Caco-2 (cell line): ENCODE measurements at regions not wholly inside any gene's neighbourhood (a gene's known extent, or its start where the extent isn't known, plus 50 kb on each side); places are given as distances from the start of the nearest gene placed in this dataset.

Source experiments
- BruUV-seq: library from RNA; stranded (reverse); fragments of 400-500 nt; replicated peaks from 2 replicates; lab custom pipeline; 2021; lab: Mats Ljungman, UMichigan
- CTCF ChIA-PET: fragments of 300-600 bp; sonication (Branson Sonifier 250); formaldehyde crosslinking; loops from one replicate; lab custom pipeline; 2022; ENCODE audit warnings: antibody characterized with exemption; lab: Charles Lee
- POLR2A ChIA-PET: fragments of 300-600 bp; sonication (Branson Sonifier 250); formaldehyde crosslinking; loops from one replicate; lab custom pipeline; 2022; ENCODE audit warnings: antibody characterized with exemption; lab: Charles Lee
- DNase-seq, 2 experiments: peaks; one replicate each; pipeline versions ENCODE4 v3.0.0 to v3.0.0-alpha.2; 2020 to 2022
- H3K27me3 ChIP-seq: replicated peaks from 2 replicates; pipeline ENCODE4 v1.6.0; 2011; ENCODE audit warnings: low read length; ENCODE audit not compliant: control insufficient read depth, insufficient read depth
- H3K36me3 ChIP-seq: 2 replicates; pipeline ENCODE4 v1.5.1; 2011; ENCODE audit warnings: low read length; ENCODE audit not compliant: control insufficient read depth, insufficient read depth
- H3K4me1 ChIP-seq: fragments of 250-450 bp; sonication (Bioruptor Pico); 2 replicates; pipeline ENCODE4 v1.5.1; 2020; ENCODE audit warnings: mild to moderate bottlenecking
- H3K4me3 ChIP-seq: 2 replicates; pipeline ENCODE4 v1.5.1; 2011; ENCODE audit warnings: low read depth, mild to moderate bottlenecking, control low read depth, low read length
- H3K9me3 ChIP-seq: fragments of 250-450 bp; sonication (Bioruptor Pico); 2 replicates; pipeline ENCODE4 v1.5.1; 2020; ENCODE audit warnings: mild to moderate bottlenecking, moderate library complexity
- H3K27ac Mint-ChIP-seq: one replicate; pipeline ENCODE4 v1.8.0; 2022; ENCODE audit warnings: mixed read lengths; ENCODE audit not compliant: unreplicated experiment
- H3K27me3 Mint-ChIP-seq: one replicate; pipeline ENCODE4 v1.8.0; 2022; ENCODE audit warnings: mixed read lengths; ENCODE audit not compliant: insufficient read depth, unreplicated experiment
- H3K36me3 Mint-ChIP-seq: one replicate; pipeline ENCODE4 v1.8.0; 2022; ENCODE audit warnings: mild to moderate bottlenecking, mixed read lengths; ENCODE audit not compliant: insufficient read depth, unreplicated experiment
- H3K4me1 Mint-ChIP-seq: one replicate; pipeline ENCODE4 v1.8.0; 2022; ENCODE audit warnings: low read depth, mixed read lengths; ENCODE audit not compliant: unreplicated experiment
- H3K4me3 Mint-ChIP-seq: one replicate; pipeline ENCODE4 v1.8.0; 2022; ENCODE audit warnings: mild to moderate bottlenecking, moderate library complexity, mixed read lengths; ENCODE audit not compliant: unreplicated experiment
- H3K9me3 Mint-ChIP-seq: one replicate; pipeline ENCODE4 v1.8.0; 2022; ENCODE audit warnings: mixed read lengths; ENCODE audit not compliant: unreplicated experiment
- CTCF ChIP-seq, 2 experiments: fragments of 200-600 bp in 1 of 2; IDR thresholded peaks; 1 replicate in 1 of 2; 2 replicates in 1 of 2; pipeline versions ENCODE4 v1.5.1 to v1.8.0; 2011 to 2022; ENCODE audit warnings: antibody characterized with exemption in 1 of 2, control low read depth in 1 of 2, inconsistent platforms in 1 of 2, low read depth in 1 of 2, low read length in 1 of 2, mild to moderate bottlenecking in 1 of 2, moderate library complexity in 1 of 2; ENCODE audit not compliant: insufficient read depth in 1 of 2, severe bottlenecking in 1 of 2, unreplicated experiment in 1 of 2
- intact Hi-C: fragments of 100-400 bp; cut with micrococcal nuclease; formaldehyde crosslinking; loops from one replicate; pipeline ENCODE4 v1.10.0; 2022; ENCODE audit not compliant: unreplicated experiment

- intact Hi-C loops, result no loop called here
- ChIA-PET POLR2A (no interaction called here), CTCF (no interaction called here)
- Histone ChIP-seq H3K36me3 (no peaks in the 10 kb centered on the region), H3K27me3 (no peaks in the 10 kb centered on the region), H3K4me1 (no peaks in the 10 kb centered on the region), H3K9me3 (peaks cover 9% of the 10 kb centered on the region; the same call in 1 of the 2 replicates), H3K4me3 (no peak overlapping the region)
- Mint-ChIP-seq H3K9me3 (peaks cover 25% of the 10 kb centered on the region), H3K27me3 (peaks cover 16% of the 10 kb centered on the region), H3K27ac (no peak overlapping the region), H3K4me1 (no peaks in the 10 kb centered on the region), H3K36me3 (no peaks in the 10 kb centered on the region), H3K4me3 (no peak overlapping the region)
- DNase-seq, result no peak
- TF ChIP-seq CTCF (IDR thresholded peaks at IDR 0.05; ENCODE audit: insufficient read depth in 1 of 2, low read depth in 1 of 2, low read length in 1 of 2, severe bottlenecking in 1 of 2, unreplicated experiment in 1 of 2), result no peak
- BruUV-seq, result no TSS peak
Observed at GRCh38 chr6:40180271-40180670, 246.0 kb upstream of the MOCS1 start.

- intact Hi-C loops, result no loop called here
- ChIA-PET POLR2A (no interaction called here), CTCF (no interaction called here)
- Histone ChIP-seq H3K4me1 (no peaks in the 10 kb centered on the region), H3K9me3 (peaks cover 9% of the 10 kb centered on the region; the same call in 1 of the 2 replicates), H3K36me3 (no peaks in the 10 kb centered on the region), H3K27me3 (no peaks in the 10 kb centered on the region), H3K4me3 (no peak overlapping the region)
- H3K4me3 Mint-ChIP-seq, result no peak overlapping the region
- no peak for TF ChIP-seq CTCF (IDR thresholded peaks at IDR 0.05; ENCODE audit: insufficient read depth in 1 of 2, low read depth in 1 of 2, low read length in 1 of 2, severe bottlenecking in 1 of 2, unreplicated experiment in 1 of 2)
- DNase-seq, result no peak
- no TSS peak for BruUV-seq
- H3K27ac Mint-ChIP-seq, result no peak overlapping the region
- peaks cover 24% of the 10 kb centered on the region for H3K9me3 Mint-ChIP-seq
- no peaks in the 10 kb centered on the region for H3K36me3 Mint-ChIP-seq
- no peaks in the 10 kb centered on the region for H3K4me1 Mint-ChIP-seq
- peaks cover 17% of the 10 kb centered on the region for H3K27me3 Mint-ChIP-seq
Observed at GRCh38 chr6:40179496-40179895, 245.2 kb upstream of the MOCS1 start.

DNA sequence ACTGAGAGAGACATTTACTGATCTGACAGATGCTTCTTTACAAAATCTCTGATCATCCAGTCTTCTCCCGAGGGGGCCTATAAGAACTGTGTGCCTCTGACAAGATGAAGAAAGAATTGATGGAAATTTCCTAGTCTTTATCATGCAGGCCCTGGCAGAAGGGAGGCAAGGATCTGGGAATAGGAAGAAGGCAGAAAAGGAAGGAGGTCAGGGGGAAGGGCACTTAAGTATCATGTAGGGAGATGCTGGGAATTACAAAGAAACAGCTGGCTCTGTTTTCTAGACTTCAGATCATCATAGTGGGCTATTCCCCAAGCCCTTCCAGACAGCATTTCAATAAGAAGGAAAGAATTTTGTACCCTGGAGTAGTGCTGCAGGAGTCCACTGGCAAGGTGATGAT is 243.3 kb upstream of the MOCS1 start:
- intact Hi-C loops, result no loop called here
- Mint-ChIP-seq H3K4me3 (no peak overlapping the region), H3K27ac (no peak overlapping the region), H3K9me3 (peaks cover 5% of the 10 kb centered on the region), H3K36me3 (no peaks in the 10 kb centered on the region), H3K4me1 (no peaks in the 10 kb centered on the region), H3K27me3 (peaks cover 20% of the 10 kb centered on the region)
- H3K9me3 ChIP-seq, result no peaks in the 10 kb centered on the region
- H3K36me3 ChIP-seq, result no peaks in the 10 kb centered on the region
- no peak for DNase-seq
- ChIA-PET POLR2A (no interaction called here), CTCF (no interaction called here)
- no peaks in the 10 kb centered on the region for H3K27me3 ChIP-seq
- H3K4me1 ChIP-seq, result no peaks in the 10 kb centered on the region
- BruUV-seq, result no TSS peak
- no peak overlapping the region for H3K4me3 ChIP-seq
- TF ChIP-seq CTCF (IDR thresholded peaks at IDR 0.05; ENCODE audit: insufficient read depth in 1 of 2, low read depth in 1 of 2, low read length in 1 of 2, severe bottlenecking in 1 of 2, unreplicated experiment in 1 of 2), result no peak
